Stimulated activated CD4-positive, alpha-beta T cell treated with anti-CD3 and anti-CD28 coated beads, Interleukin-12 subunit alpha, Interleukin-12 subunit beta, amount 100 ng/mL, for 48 hours (primary cell): ENCODE measurements at regions not wholly inside any gene's neighbourhood (a gene's known extent, or its start where the extent isn't known, plus 50 kb on each side); places are given as distances from the start of the nearest gene placed in this dataset.
"Not testable (repeated sequence)": the region's sequence is repeated elsewhere in the genome, so short reads cannot be mapped to it uniquely, and the experiment has no call there.

Experiments
- DNase-seq, 3 donors: peaks; one replicate each; pipeline ENCODE4 v3.0.0-alpha.2; 2020; ENCODE audit warnings: low read depth in 2 of 3, low spot score in 1 of 3

GRCh38 chr2:198270157-198270556 is 465.8 kb downstream of the PLCL1 start:
- not testable (repeated sequence) for DNase-seq

GRCh38 chr2:198268519-198268918 is 464.1 kb downstream of the PLCL1 start:
- no peak for DNase-seq

GRCh38 chr2:198259496-198259895 is 455.1 kb downstream of the PLCL1 start:
- DNase-seq: no peak

- DNase-seq: no peak
These were observed 450.2 kb downstream of the PLCL1 start for GRCh38 chr2:198254536-198255090.

GRCh38 chr2:198253995-198254394 is 449.6 kb downstream of the PLCL1 start:
- DNase-seq: no peak

GRCh38 chr2:198252472-198252871 is 448.1 kb downstream of the PLCL1 start:
- DNase-seq: no peak

GRCh38 chr2:198242093-198242492 is 437.7 kb downstream of the PLCL1 start:
- DNase-seq: no peak

- no peak for DNase-seq
These were observed 434.0 kb downstream of the PLCL1 start for GRCh38 chr2:198238429-198238828.

GRCh38 chr2:198236338-198236737 is 431.9 kb downstream of the PLCL1 start:
- DNase-seq: no peak

- no peak for DNase-seq
These were observed 427.9 kb downstream of the PLCL1 start for GRCh38 chr2:198232281-198232680.

GRCh38 chr2:198231562-198231961 is 427.2 kb downstream of the PLCL1 start:
- DNase-seq: no peak

GRCh38 chr2:198220763-198221610 is 416.6 kb downstream of the PLCL1 start:
- DNase-seq: no peak

- no peak for DNase-seq
These were observed 414.9 kb downstream of the PLCL1 start for GRCh38 chr2:198219292-198219691.

- DNase-seq: no peak
These were observed 409.8 kb downstream of the PLCL1 start for GRCh38 chr2:198214114-198214596.

GRCh38 chr2:198213253-198213652 is 408.9 kb downstream of the PLCL1 start:
- no peak for DNase-seq

- no peak for DNase-seq
These were observed 407.3 kb downstream of the PLCL1 start for GRCh38 chr2:198211706-198212105.

- DNase-seq: no peak
These were observed 399.1 kb downstream of the PLCL1 start for GRCh38 chr2:198203336-198204069.
